Lower leg skin (tissue), 3 donors: ENCODE measurements at regions not wholly inside any gene's neighbourhood (a gene's known extent, or its start where the extent isn't known, plus 50 kb on each side); places are given as distances from the start of the nearest gene placed in this dataset.

ENCODE experiments used
- CTCF ChIP-seq, 3 donors: fragments of 450-650 bp; IDR thresholded peaks; one replicate each; pipeline ENCODE4 v1.5.1; 2016; ENCODE audit warnings: antibody characterized with exemption in 3 of 3, mild to moderate bottlenecking in 3 of 3, moderate library complexity in 2 of 3
- POLR2A ChIP-seq, 2 donors: fragments of 450-650 bp; IDR thresholded peaks; one replicate each; pipeline ENCODE4 v1.6.1; 2016 to 2017; ENCODE audit warnings: antibody characterized with exemption in 2 of 2, mild to moderate bottlenecking in 1 of 2, moderate library complexity in 1 of 2

GRCh38 chr5:107204413-107204812 is 466.3 kb downstream of the EFNA5 start:
- no peak for TF ChIP-seq CTCF (IDR thresholded peaks at IDR 0.05)
- no peak for TF ChIP-seq POLR2A (IDR thresholded peaks at IDR 0.05)
